ENCODE measurements at regions not wholly inside any gene's neighbourhood (a gene's known extent, or its start where the extent isn't known, plus 50 kb on each side); places are given as distances from the start of the nearest gene placed in this dataset.

- TF ChIP-seq EP300 (IDR thresholded peaks at IDR 0.05; ENCODE audit: borderline replicate concordance) (no peak), TCF12 (IDR thresholded peaks at IDR 0.05; ENCODE audit: low read depth) (no peak), FOXM1 (IDR thresholded peaks at IDR 0.05; ENCODE audit: borderline replicate concordance, low read depth) (no peak), RAD21 (IDR thresholded peaks at IDR 0.05; ENCODE audit: low read depth) (no peak), TAF1 (IDR thresholded peaks at IDR 0.05; ENCODE audit: low read depth) (no peak), MAX (IDR thresholded peaks at IDR 0.05) (no peak), TEAD4 (IDR thresholded peaks at IDR 0.05) (no peak), ZBTB7A (IDR thresholded peaks at IDR 0.05; ENCODE audit: low read depth) (no peak), NFIC (IDR thresholded peaks at IDR 0.05) (no peak), REST (IDR thresholded peaks at IDR 0.05; ENCODE audit: low read depth) (no peak), USF1 (IDR thresholded peaks at IDR 0.05) (no peak), CREB1 (IDR thresholded peaks at IDR 0.05; ENCODE audit: low read depth) (no peak)
These were observed 83.2 kb upstream of the EOMES start for GRCh38 chr3:27805282-27805681.

Data from Ishikawa (cell line).